ENCODE measurements at regions not wholly inside any gene's neighbourhood (a gene's known extent, or its start where the extent isn't known, plus 50 kb on each side); places are given as distances from the start of the nearest gene placed in this dataset.
A peak's percentile ranks its signal among the peaks of the same experiment; 100 is the strongest.

GRCh38 chr21:39029086-39029755 lies 154.0 kb downstream of the PSMG1 start:
- Histone ChIP-seq H3K36me3 (no peaks in the 10 kb centered on the region), H3K27ac (peak overlapping the region in 2 of 3 donors; percentile 63 to 73), H3K9me3 (no peaks in the 10 kb centered on the region), H3K4me3 (replicated peaks in 1 of 3) (no peak overlapping the region), H3K27me3 (no peaks in the 10 kb centered on the region), H3K4me1 (peaks cover 21 to 29% of the 10 kb centered on the region in 2 donors)
- 80 to 91% methylated on average over 7 of the region's 7 CpGs for WGBS, 2 donors
- intact Hi-C loops (cut with DNase I): no loop called here
- DNase-seq: no peak
- no peak for TF ChIP-seq POLR2A (IDR thresholded peaks at IDR 0.05)

- H3K4me1 ChIP-seq: peaks cover 37 to 48% of the 10 kb centered on the region in 2 donors
- H3K36me3 ChIP-seq: no peaks in the 10 kb centered on the region
- 95 to 96% methylated on average over 5 of the region's 5 CpGs for WGBS, 2 donors
- H3K9me3 ChIP-seq: no peaks in the 10 kb centered on the region
- no peaks in the 10 kb centered on the region for H3K27me3 ChIP-seq
- no peak for DNase-seq
- H3K27ac ChIP-seq: peak overlapping the region in 1 of 3 donors; percentile 25
- intact Hi-C loops (cut with DNase I): no loop called here
- H3K4me3 ChIP-seq (replicated peaks in 1 of 3): no peak overlapping the region
- TF ChIP-seq CTCF (IDR thresholded peaks at IDR 0.05) (no peak), POLR2A (IDR thresholded peaks at IDR 0.05) (no peak)
Measured at GRCh38 chr21:39025198-39025597, 158.1 kb downstream of the PSMG1 start.

- intact Hi-C loops (cut with DNase I): no loop called here
- no peak for DNase-seq
- H3K4me1 ChIP-seq: peaks cover 31 to 42% of the 10 kb centered on the region in 2 donors
- TF ChIP-seq CTCF (IDR thresholded peaks at IDR 0.05) (no peak), POLR2A (IDR thresholded peaks at IDR 0.05) (no peak)
- WGBS, 2 donors: 95 to 96% methylated on average over 2 of the region's 2 CpGs
- H3K36me3 ChIP-seq: no peaks in the 10 kb centered on the region
- no peaks in the 10 kb centered on the region for H3K27me3 ChIP-seq
- peak overlapping the region in 2 of 3 donors; percentile 92 to 94 for H3K27ac ChIP-seq
- no peaks in the 10 kb centered on the region for H3K9me3 ChIP-seq
- H3K4me3 ChIP-seq (replicated peaks in 1 of 3): no peak overlapping the region
Measured at GRCh38 chr21:39024538-39024937, 158.7 kb downstream of the PSMG1 start.

GRCh38 chr21:39022863-39023693 lies 160.2 kb downstream of the PSMG1 start:
- peak; percentile 98 for DNase-seq

GRCh38 chr21:39022466-39022862 lies 160.8 kb downstream of the PSMG1 start:
- 74 to 84% methylated on average over 5 to 6 of the region's 6 CpGs for WGBS, 2 donors

More at GRCh38 chr21:39022863-39023693, 160.2 kb downstream of the PSMG1 start:
- WGBS, 2 donors: 9 to 19% methylated on average over 18 to 28 of the region's 28 CpGs
- intact Hi-C loops (cut with DNase I): no loop called here
- peaks cover 28 to 38% of the 10 kb centered on the region in 2 donors for H3K4me1 ChIP-seq
- no peaks in the 10 kb centered on the region for H3K9me3 ChIP-seq
- peak overlapping the region; percentile 92 to 95 (median 94) for H3K27ac ChIP-seq
- no peaks in the 10 kb centered on the region for H3K27me3 ChIP-seq
- peak in 1 of 2 donors; percentile 43 for TF ChIP-seq POLR2A (IDR thresholded peaks at IDR 0.05)
- peak in 4 of 6 experiments; percentile 28 to 60 (median 44) for TF ChIP-seq CTCF (IDR thresholded peaks at IDR 0.05)
- H3K36me3 ChIP-seq: no peaks in the 10 kb centered on the region
- H3K4me3 ChIP-seq (replicated peaks in 1 of 3): no peak overlapping the region

More at GRCh38 chr21:39022466-39022862, 160.8 kb downstream of the PSMG1 start:
- no peak overlapping the region for H3K4me3 ChIP-seq (replicated peaks in 1 of 3)
- no peak for TF ChIP-seq POLR2A (IDR thresholded peaks at IDR 0.05)
- H3K36me3 ChIP-seq: no peaks in the 10 kb centered on the region
- intact Hi-C loops (cut with DNase I): no loop called here
- H3K9me3 ChIP-seq: no peaks in the 10 kb centered on the region
- no peaks in the 10 kb centered on the region for H3K27me3 ChIP-seq
- H3K4me1 ChIP-seq: peaks cover 28 to 38% of the 10 kb centered on the region in 2 donors
- no peak for DNase-seq
- peak overlapping the region; percentile 92 to 95 (median 94) for H3K27ac ChIP-seq
